GM12878 (cell line): ENCODE measurements at regions not wholly inside any gene's neighbourhood (a gene's known extent, or its start where the extent isn't known, plus 50 kb on each side); places are given as distances from the start of the nearest gene placed in this dataset.

Experiments
- ATAC-seq: fragments of 200-7000 bp; cut with Tn5 transposase; 3 replicates; pipeline ENCODE4 v1.9.1; 2020; ENCODE audit warnings: mild to moderate bottlenecking, moderate library complexity
- BruUV-seq: library from RNA; stranded (reverse); fragments of 400-500 nt; replicated peaks from 2 replicates; lab custom pipeline; 2021; lab: Mats Ljungman, UMichigan
- CTCF ChIA-PET: fragments of 300-600 bp; sonication (Branson Sonifier 250); formaldehyde crosslinking; extraction: SDS; loops from one replicate; lab custom pipeline; 2021; ENCODE audit warnings: inconsistent platforms; lab: Yijun Ruan, JAX
- POLR2A ChIA-PET: fragments of 350-600 bp; formaldehyde crosslinking; extraction: SDS; loops from one replicate; lab custom pipeline; 2021; ENCODE audit warnings: inconsistent platforms; lab: Charles Lee
- RAD21 ChIA-PET: fragments of 300-600 bp; sonication (Branson Sonifier 250); formaldehyde crosslinking; loops from one replicate; lab custom pipeline; 2023; ENCODE audit warnings: antibody characterized with exemption; ENCODE audit not compliant: unreplicated experiment; lab: Charles Lee
- SMC1A ChIA-PET: fragments of 300-600 bp; sonication (Branson Sonifier 250); formaldehyde crosslinking; loops from one replicate; lab custom pipeline; 2023; ENCODE audit not compliant: unreplicated experiment, uncharacterized antibody; lab: Charles Lee
- DNase-seq: peaks from one replicate; pipeline ENCODE4 v3.0.0-alpha.2; 2011; ENCODE audit warnings: low read depth, low spot score
- FAIRE-seq: peaks from 3 replicates; lab custom pipeline; 2011; peaks lifted over from hg19 to GRCh38; lab: Jason Lieb, UNC
- H2AFZ ChIP-seq: 2 replicates; pipeline ENCODE4 v1.6.0; 2011; ENCODE audit warnings: low read depth, low read length, control low read depth; ENCODE audit not compliant: control insufficient read depth
- H3K27ac ChIP-seq: 2 replicates; pipeline ENCODE4 v1.5.1; 2011; ENCODE audit warnings: control low read depth; ENCODE audit not compliant: control insufficient read depth, insufficient read depth
- H3K27me3 ChIP-seq, 2 experiments: replicated peaks in 1 of 2; 2 replicates each; pipeline versions ENCODE4 v1.6.0 to v1.6.1; 2011; ENCODE audit warnings: low read length in 1 of 2; ENCODE audit not compliant: control insufficient read depth in 2 of 2, insufficient read depth in 2 of 2
- H3K36me3 ChIP-seq, 2 experiments: 2 replicates each; pipeline ENCODE4 v1.5.1; 2011; ENCODE audit warnings: low read length in 1 of 2; ENCODE audit not compliant: control insufficient read depth in 2 of 2, insufficient read depth in 2 of 2
- H3K4me1 ChIP-seq: 2 replicates; pipeline ENCODE4 v1.6.1; 2011; ENCODE audit warnings: mild to moderate bottlenecking, low read length, moderate library complexity, mixed read lengths; ENCODE audit not compliant: control insufficient read depth, insufficient read depth
- H3K4me2 ChIP-seq: 2 replicates; pipeline ENCODE4 v1.6.0; 2011; ENCODE audit warnings: control low read depth; ENCODE audit not compliant: control insufficient read depth, insufficient read depth
- H3K4me3 ChIP-seq: fragments of 200-600 bp; sonication (generic); 2 replicates; pipeline ENCODE4 v1.5.1; 2016
- H3K79me2 ChIP-seq: 2 replicates; pipeline ENCODE4 v1.6.0; 2011; ENCODE audit warnings: low read length; ENCODE audit not compliant: control insufficient read depth, insufficient read depth
- H3K9ac ChIP-seq: 2 replicates; pipeline ENCODE4 v1.8.0; 2011; ENCODE audit warnings: low read length, control low read depth, mixed read lengths; ENCODE audit not compliant: control insufficient read depth, insufficient read depth
- H3K9me3 ChIP-seq: replicated peaks from 3 replicates; pipeline ENCODE4 v1.5.1; 2011; ENCODE audit warnings: mild to moderate bottlenecking, low read length; ENCODE audit not compliant: control insufficient read depth, insufficient read depth
- H4K20me1 ChIP-seq: 2 replicates; pipeline ENCODE4 v1.6.0; 2011; ENCODE audit not compliant: control insufficient read depth, insufficient read depth
- HDGF ChIP-seq: fragments of 450-650 bp; IDR thresholded peaks from 2 replicates; pipeline ENCODE4 v1.6.1; 2016; ENCODE audit warnings: antibody characterized with exemption
- MTA3 ChIP-seq: IDR thresholded peaks from 2 replicates; pipeline ENCODE4 v1.6.1; 2012; ENCODE audit warnings: low read length, inconsistent platforms, borderline replicate concordance
- NBN ChIP-seq: fragments of 450-650 bp; IDR thresholded peaks from 2 replicates; pipeline ENCODE4 v1.6.1; 2016
- NFXL1 ChIP-seq: fragments of 450-650 bp; IDR thresholded peaks from 2 replicates; pipeline ENCODE4 v1.6.1; 2017; ENCODE audit warnings: antibody characterized with exemption, mild to moderate bottlenecking, borderline replicate concordance
- RELA ChIP-seq: fragments of 450-650 bp; IDR thresholded peaks from 2 replicates; pipeline ENCODE4 v1.8.0; 2014; ENCODE audit warnings: borderline replicate concordance; ENCODE audit not compliant: partially characterized antibody
- SUPT20H ChIP-seq: IDR thresholded peaks from 2 replicates; pipeline ENCODE4 v1.6.1; 2011; ENCODE audit warnings: low read depth, mild to moderate bottlenecking, low read length, moderate library complexity, borderline replicate concordance; ENCODE audit not compliant: control insufficient read depth
- ZBED1 ChIP-seq: IDR thresholded peaks from 2 replicates; pipeline ENCODE4 v1.6.1; 2016; ENCODE audit warnings: borderline replicate concordance
- ZNF384 ChIP-seq: IDR thresholded peaks from 2 replicates; pipeline ENCODE4 v1.6.1; 2012; ENCODE audit warnings: low read depth, mild to moderate bottlenecking, low read length, improper control_type of control experiment, borderline replicate concordance
- in situ Hi-C: fragments of 300-500 bp; cut with MboI; formaldehyde crosslinking; loops from 9 replicates; pipeline ENCODE4 v1.14.3; 2018; ENCODE audit warnings: mixed read lengths
- intact Hi-C: fragments of 100-400 bp; cut with micrococcal nuclease; formaldehyde crosslinking; loops from one replicate; pipeline ENCODE4 v1.14.2; 2022; ENCODE audit not compliant: unreplicated experiment
- TF ChIP-seq, protein P1 (sequence below): fragments of 450-650 bp; IDR thresholded peaks from 2 replicates; pipeline ENCODE4 v1.6.1; 2016; ENCODE audit warnings: mild to moderate bottlenecking
- TF ChIP-seq, protein P2 (sequence below): IDR thresholded peaks from 2 replicates; pipeline ENCODE4 v1.6.1; 2012; ENCODE audit warnings: low read length, inconsistent platforms
- TF ChIP-seq, protein P3 (sequence below): fragments of 450-650 bp; IDR thresholded peaks from 2 replicates; pipeline ENCODE4 v1.6.1; 2017; ENCODE audit warnings: mild to moderate bottlenecking, low read depth, inconsistent platforms; ENCODE audit not compliant: poor library complexity, severe bottlenecking
- TF ChIP-seq, protein P4 (sequence below): IDR thresholded peaks from 2 replicates; pipeline ENCODE4 v1.6.1; 2012; ENCODE audit warnings: low read depth, low read length, improper control_type of control experiment

DNA sequence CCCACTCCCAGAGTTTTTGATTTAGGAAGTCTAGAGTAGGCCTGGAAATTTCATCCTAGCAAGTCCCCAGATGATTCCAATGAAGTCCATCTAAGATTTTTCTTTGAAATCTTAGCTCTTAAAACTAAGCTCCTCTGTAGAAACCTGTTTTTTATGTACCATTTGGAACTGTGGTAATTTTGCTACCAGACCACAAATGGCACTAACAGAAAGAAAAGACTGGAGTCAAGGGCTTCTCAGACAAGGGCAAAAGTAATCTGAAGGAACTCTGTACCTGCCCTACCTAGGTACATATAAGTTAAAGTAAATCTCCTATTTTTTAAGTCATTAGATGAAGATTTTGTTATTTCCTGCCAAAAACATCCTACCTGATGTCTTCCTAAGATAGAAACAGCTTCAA lies 155.0 kb upstream of the HTR1E start:
- no TSS peak for BruUV-seq
- Histone ChIP-seq H3K4me1 (no peaks in the 10 kb centered on the region), H2AFZ (no peak overlapping the region), H3K4me2 (no peak overlapping the region), H3K79me2 (no peaks in the 10 kb centered on the region), H4K20me1 (no peaks in the 10 kb centered on the region), H3K27me3 (no peaks in the 10 kb centered on the region), H3K36me3 (no peaks in the 10 kb centered on the region), H3K4me3 (no peak overlapping the region), H3K9me3 (no peaks in the 10 kb centered on the region), H3K27ac (no peak overlapping the region), H3K9ac (no peak overlapping the region)
- POLR2A ChIA-PET: no interaction called here
- RAD21 ChIA-PET: no interaction called here
- no peak for TF ChIP-seq NFXL1
- TF ChIP-seq, protein P1, sequence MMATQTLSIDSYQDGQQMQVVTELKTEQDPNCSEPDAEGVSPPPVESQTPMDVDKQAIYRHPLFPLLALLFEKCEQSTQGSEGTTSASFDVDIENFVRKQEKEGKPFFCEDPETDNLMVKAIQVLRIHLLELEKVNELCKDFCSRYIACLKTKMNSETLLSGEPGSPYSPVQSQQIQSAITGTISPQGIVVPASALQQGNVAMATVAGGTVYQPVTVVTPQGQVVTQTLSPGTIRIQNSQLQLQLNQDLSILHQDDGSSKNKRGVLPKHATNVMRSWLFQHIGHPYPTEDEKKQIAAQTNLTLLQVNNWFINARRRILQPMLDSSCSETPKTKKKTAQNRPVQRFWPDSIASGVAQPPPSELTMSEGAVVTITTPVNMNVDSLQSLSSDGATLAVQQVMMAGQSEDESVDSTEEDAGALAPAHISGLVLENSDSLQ: no peak
- TF ChIP-seq, protein P2, sequence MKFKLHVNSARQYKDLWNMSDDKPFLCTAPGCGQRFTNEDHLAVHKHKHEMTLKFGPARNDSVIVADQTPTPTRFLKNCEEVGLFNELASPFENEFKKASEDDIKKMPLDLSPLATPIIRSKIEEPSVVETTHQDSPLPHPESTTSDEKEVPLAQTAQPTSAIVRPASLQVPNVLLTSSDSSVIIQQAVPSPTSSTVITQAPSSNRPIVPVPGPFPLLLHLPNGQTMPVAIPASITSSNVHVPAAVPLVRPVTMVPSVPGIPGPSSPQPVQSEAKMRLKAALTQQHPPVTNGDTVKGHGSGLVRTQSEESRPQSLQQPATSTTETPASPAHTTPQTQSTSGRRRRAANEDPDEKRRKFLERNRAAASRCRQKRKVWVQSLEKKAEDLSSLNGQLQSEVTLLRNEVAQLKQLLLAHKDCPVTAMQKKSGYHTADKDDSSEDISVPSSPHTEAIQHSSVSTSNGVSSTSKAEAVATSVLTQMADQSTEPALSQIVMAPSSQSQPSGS: no peak
- TF ChIP-seq MTA3: no peak
- no peak for TF ChIP-seq NBN
- no peak for TF ChIP-seq ZNF384
- TF ChIP-seq, protein P3, sequence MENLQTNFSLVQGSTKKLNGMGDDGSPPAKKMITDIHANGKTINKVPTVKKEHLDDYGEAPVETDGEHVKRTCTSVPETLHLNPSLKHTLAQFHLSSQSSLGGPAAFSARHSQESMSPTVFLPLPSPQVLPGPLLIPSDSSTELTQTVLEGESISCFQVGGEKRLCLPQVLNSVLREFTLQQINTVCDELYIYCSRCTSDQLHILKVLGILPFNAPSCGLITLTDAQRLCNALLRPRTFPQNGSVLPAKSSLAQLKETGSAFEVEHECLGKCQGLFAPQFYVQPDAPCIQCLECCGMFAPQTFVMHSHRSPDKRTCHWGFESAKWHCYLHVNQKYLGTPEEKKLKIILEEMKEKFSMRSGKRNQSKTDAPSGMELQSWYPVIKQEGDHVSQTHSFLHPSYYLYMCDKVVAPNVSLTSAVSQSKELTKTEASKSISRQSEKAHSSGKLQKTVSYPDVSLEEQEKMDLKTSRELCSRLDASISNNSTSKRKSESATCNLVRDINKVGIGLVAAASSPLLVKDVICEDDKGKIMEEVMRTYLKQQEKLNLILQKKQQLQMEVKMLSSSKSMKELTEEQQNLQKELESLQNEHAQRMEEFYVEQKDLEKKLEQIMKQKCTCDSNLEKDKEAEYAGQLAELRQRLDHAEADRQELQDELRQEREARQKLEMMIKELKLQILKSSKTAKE: no peak
- TF ChIP-seq, protein P4, sequence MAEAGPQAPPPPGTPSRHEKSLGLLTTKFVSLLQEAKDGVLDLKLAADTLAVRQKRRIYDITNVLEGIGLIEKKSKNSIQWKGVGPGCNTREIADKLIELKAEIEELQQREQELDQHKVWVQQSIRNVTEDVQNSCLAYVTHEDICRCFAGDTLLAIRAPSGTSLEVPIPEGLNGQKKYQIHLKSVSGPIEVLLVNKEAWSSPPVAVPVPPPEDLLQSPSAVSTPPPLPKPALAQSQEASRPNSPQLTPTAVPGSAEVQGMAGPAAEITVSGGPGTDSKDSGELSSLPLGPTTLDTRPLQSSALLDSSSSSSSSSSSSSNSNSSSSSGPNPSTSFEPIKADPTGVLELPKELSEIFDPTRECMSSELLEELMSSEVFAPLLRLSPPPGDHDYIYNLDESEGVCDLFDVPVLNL: no peak
- TF ChIP-seq SUPT20H: no peak
- TF ChIP-seq HDGF: no peak
- TF ChIP-seq RELA: no peak
- no peak for TF ChIP-seq ZBED1
- no peak for DNase-seq
- ATAC-seq: no peak
- intact Hi-C loops (no loop called here), in situ Hi-C loops (no loop called here)
- FAIRE-seq: no peak
- SMC1A ChIA-PET: interaction anchor here (0.7 kb wide), 1 partner anchor 330 kb away, joined by 3 read pairs; no protein-coding TSS in a partner anchor
- CTCF ChIA-PET: interaction anchor here (0.6 kb wide), 1 partner anchor 75 kb away, joined by 3 read pairs; no protein-coding TSS in a partner anchor
